Hepatocyte (in vitro differentiated cells): ENCODE measurements at regions not wholly inside any gene's neighbourhood (a gene's known extent, or its start where the extent isn't known, plus 50 kb on each side); places are given as distances from the start of the nearest gene placed in this dataset.

Source experiments
- CTCF ChIP-seq: fragments of 200-600 bp; sonication (generic); IDR thresholded peaks from 2 replicates; pipeline ENCODE4 v1.5.1; 2016; ENCODE audit warnings: antibody characterized with exemption, mild to moderate bottlenecking; ENCODE audit not compliant: poor library complexity
- EZH2 ChIP-seq: fragments of 200-600 bp; sonication (generic); IDR thresholded peaks from 2 replicates; pipeline ENCODE4 v1.6.1; 2016; ENCODE audit warnings: antibody characterized with exemption, mild to moderate bottlenecking, borderline replicate concordance

DNA sequence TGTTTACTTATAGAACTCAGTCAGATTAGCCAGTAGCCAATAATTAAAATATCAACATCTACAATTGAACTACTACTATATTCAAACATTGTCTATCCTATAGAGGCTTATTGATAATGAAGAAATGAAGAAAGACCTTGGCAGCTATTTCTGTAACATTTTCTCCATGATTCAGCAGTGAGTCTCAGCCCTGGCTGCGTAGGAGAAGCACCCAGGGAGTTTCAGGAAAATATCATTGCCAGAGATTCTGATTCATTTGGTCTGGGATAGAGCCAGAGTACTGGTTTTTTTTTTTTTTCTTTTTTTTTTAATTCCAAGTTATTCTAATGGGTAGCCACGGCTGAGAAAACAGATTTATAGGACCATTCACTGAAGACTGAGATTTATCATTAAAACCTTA, 404.8 kb downstream of the TXNL1 start:
- TF ChIP-seq EZH2 (no peak), CTCF (no peak)
